ENCODE measurements at regions not wholly inside any gene's neighbourhood (a gene's known extent, or its start where the extent isn't known, plus 50 kb on each side); places are given as distances from the start of the nearest gene placed in this dataset.

- peaks cover 5% of the 10 kb centered on the region for H3K4me1 Mint-ChIP-seq
- H3K27ac Mint-ChIP-seq: peak overlapping the region; percentile 80
- H3K9me3 Mint-ChIP-seq: no peaks in the 10 kb centered on the region
- peaks cover 39% of the 10 kb centered on the region for H3K36me3 Mint-ChIP-seq (ENCODE audit: low read depth)
- TF ChIP-seq, protein P1, sequence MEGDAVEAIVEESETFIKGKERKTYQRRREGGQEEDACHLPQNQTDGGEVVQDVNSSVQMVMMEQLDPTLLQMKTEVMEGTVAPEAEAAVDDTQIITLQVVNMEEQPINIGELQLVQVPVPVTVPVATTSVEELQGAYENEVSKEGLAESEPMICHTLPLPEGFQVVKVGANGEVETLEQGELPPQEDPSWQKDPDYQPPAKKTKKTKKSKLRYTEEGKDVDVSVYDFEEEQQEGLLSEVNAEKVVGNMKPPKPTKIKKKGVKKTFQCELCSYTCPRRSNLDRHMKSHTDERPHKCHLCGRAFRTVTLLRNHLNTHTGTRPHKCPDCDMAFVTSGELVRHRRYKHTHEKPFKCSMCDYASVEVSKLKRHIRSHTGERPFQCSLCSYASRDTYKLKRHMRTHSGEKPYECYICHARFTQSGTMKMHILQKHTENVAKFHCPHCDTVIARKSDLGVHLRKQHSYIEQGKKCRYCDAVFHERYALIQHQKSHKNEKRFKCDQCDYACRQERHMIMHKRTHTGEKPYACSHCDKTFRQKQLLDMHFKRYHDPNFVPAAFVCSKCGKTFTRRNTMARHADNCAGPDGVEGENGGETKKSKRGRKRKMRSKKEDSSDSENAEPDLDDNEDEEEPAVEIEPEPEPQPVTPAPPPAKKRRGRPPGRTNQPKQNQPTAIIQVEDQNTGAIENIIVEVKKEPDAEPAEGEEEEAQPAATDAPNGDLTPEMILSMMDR (IDR thresholded peaks at IDR 0.05): no peak
- peaks cover 2% of the 10 kb centered on the region for H3K27me3 Mint-ChIP-seq (ENCODE audit: low read depth, poor library complexity)
- no peak overlapping the region for H3K4me3 Mint-ChIP-seq
- DNase-seq: no peak
Observed at GRCh38 chr2:196239622-196240587, 68.5 kb upstream of the STK17B start.

DNA sequence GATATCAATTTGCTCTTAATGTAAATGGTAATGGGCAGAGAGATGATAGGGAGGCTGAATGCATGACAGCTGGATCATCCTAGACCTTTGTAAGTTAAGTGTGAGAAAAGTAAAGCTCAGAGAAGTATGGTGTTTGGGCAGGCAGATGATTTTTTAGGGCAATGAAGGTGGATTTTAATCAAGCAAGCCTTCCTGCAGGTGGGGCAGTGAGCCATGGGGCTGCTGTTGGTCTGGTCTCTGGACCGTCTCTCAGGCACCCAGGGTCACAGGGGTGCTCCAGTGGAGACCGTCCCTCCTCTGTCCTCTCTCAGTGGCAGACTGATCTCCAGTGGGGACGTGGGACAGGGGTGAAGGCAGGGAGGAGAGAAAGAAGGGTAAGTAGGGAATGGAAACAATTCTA, 69.8 kb upstream of the STK17B start:
- Mint-ChIP-seq H3K27me3 (ENCODE audit: low read depth, poor library complexity) (peaks cover 2% of the 10 kb centered on the region), H3K36me3 (ENCODE audit: low read depth) (peaks cover 34% of the 10 kb centered on the region), H3K9me3 (no peaks in the 10 kb centered on the region), H3K4me1 (peaks cover 5% of the 10 kb centered on the region), H3K27ac (no peak overlapping the region), H3K4me3 (no peak overlapping the region)
- DNase-seq: no peak
- TF ChIP-seq, protein P1 (IDR thresholded peaks at IDR 0.05): no peak

GRCh38 chr2:196242131-196242620, 70.8 kb upstream of the STK17B start:
- Mint-ChIP-seq H3K36me3 (ENCODE audit: low read depth) (peaks cover 25% of the 10 kb centered on the region), H3K4me3 (no peak overlapping the region), H3K9me3 (no peaks in the 10 kb centered on the region), H3K27ac (peak overlapping the region; percentile 85), H3K4me1 (peaks cover 5% of the 10 kb centered on the region), H3K27me3 (ENCODE audit: low read depth, poor library complexity) (peaks cover 2% of the 10 kb centered on the region)
- DNase-seq: no peak
- TF ChIP-seq, protein P1 (IDR thresholded peaks at IDR 0.05): no peak

DNA sequence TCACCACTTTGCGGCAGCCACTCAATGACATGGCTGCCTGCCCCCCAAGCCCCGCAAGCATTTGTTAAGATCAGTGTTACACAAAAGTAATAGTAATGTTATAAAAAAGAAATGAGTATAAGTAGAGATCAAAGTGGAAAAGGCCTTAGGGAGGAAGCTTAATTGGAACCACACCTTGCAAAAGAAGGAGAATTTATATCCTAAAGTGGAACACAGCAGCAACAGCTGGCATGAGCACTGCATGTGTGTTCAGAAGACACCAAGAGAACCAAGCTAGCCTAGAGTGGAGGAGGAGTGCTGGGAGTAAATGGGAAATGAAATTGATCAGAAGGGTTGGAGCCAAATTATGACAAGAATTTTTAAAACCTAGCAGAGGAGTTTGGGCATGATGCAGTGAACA, 73.1 kb upstream of the STK17B start:
- peaks cover 5% of the 10 kb centered on the region for H3K4me1 Mint-ChIP-seq
- no peaks in the 10 kb centered on the region for H3K9me3 Mint-ChIP-seq
- DNase-seq: no peak
- H3K27ac Mint-ChIP-seq: no peak overlapping the region
- no peak overlapping the region for H3K4me3 Mint-ChIP-seq
- TF ChIP-seq, protein P1 (IDR thresholded peaks at IDR 0.05): no peak
- peaks cover 2% of the 10 kb centered on the region for H3K27me3 Mint-ChIP-seq (ENCODE audit: low read depth, poor library complexity)
- peaks cover 4% of the 10 kb centered on the region for H3K36me3 Mint-ChIP-seq (ENCODE audit: low read depth)

DNA sequence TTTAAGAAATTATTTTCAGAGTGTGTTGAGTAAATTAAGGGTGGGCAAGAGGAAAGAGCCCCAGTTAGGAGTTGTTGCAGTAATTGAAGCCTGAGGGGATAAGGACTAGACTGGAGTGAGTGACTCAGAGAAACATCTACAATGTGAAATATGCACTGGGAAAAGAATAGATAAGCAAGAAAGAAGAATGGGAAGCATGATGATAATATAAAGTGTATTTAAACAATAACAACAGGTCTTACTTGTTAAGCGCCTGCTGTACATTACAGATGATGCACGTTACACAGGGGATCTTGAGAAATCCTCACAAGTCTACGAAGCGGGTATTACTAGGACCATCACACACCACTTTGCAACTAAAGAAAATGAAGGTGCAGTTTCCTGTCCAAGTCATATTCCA, 73.6 kb upstream of the STK17B start:
- Mint-ChIP-seq H3K4me1 (peaks cover under 1% of the 10 kb centered on the region), H3K36me3 (ENCODE audit: low read depth) (no peaks in the 10 kb centered on the region), H3K4me3 (no peak overlapping the region), H3K27ac (no peak overlapping the region), H3K27me3 (ENCODE audit: low read depth, poor library complexity) (peaks cover 2% of the 10 kb centered on the region), H3K9me3 (no peaks in the 10 kb centered on the region)
- TF ChIP-seq, protein P1 (IDR thresholded peaks at IDR 0.05): no peak
- no peak for DNase-seq
